HG03354 (cell line): ENCODE measurements at regions not wholly inside any gene's neighbourhood (a gene's known extent, or its start where the extent isn't known, plus 50 kb on each side); places are given as distances from the start of the nearest gene placed in this dataset.

ENCODE experiments used
- ATAC-seq: cut with Tn5 transposase; IDR thresholded peaks from one replicate; pipeline ENCODE4 v1.9.1; 2021; ENCODE audit warnings: mild to moderate bottlenecking; ENCODE audit not compliant: unreplicated experiment, poor library complexity, severe bottlenecking

DNA sequence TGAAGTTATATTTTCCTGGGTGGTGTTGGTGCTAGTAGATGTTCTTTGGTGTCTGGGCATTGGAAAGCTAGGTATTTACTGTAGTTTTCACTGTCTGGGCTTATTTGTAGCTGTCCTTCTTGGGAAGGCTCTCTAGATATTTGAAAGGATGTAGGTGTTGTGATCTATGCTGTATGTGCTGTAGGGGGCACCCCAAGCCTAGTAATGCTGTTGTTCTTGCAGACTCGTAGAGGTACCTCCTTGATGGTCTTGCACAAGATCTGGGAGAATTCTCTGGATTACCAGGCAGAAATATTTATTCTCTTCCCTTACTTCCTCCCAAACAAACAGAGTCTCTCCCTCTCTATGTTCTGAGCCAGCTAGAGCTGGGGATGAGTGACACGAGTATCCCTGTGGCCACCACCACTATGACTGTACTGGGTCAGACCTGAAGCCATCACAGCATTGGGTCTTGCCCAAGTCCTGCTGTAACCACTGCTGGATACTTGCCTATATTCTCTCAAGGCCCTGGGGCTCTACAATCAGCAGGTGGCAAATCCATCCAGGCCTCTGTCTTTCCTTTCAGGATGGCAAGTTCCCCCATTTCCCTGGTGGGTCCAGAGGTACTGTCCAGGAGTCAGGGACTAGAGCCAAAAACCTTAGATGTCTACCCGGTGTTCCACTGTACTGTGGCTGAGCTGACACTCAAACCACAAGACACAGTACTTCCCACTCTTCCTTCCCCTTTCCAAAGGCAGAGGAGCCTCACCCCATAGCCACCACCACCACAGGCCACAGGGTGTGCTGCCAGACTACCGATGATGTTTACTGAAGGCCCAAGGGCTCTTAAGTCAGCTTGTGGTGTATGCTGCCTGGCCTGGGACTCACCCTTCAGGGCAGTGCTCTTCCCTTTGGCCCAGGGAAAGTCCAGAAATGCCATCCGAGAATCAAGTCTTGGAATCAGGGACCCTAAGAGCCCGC lies 195.2 kb upstream of the DPPA4 start:
- no peak for ATAC-seq

DNA sequence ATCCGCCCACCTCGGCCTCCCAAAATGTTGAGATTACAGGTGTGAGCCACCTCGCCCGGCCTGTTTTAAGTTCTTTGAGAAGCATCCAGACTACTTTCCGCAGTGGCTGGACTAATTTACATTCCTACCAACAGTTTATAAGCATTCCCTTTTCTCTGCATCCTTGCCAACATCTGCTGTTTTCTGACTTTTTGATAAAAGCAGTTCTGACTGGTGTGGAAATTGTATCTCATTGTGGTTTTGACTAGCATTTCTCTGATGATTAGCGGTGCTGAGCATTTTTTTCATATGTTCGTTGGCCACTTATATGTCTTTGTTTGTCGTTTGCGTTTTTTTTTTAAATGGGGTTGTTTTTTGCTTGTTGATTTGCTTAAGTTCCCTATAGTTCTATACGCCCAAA lies 208.4 kb upstream of the DPPA4 start:
- ATAC-seq: no peak

DNA sequence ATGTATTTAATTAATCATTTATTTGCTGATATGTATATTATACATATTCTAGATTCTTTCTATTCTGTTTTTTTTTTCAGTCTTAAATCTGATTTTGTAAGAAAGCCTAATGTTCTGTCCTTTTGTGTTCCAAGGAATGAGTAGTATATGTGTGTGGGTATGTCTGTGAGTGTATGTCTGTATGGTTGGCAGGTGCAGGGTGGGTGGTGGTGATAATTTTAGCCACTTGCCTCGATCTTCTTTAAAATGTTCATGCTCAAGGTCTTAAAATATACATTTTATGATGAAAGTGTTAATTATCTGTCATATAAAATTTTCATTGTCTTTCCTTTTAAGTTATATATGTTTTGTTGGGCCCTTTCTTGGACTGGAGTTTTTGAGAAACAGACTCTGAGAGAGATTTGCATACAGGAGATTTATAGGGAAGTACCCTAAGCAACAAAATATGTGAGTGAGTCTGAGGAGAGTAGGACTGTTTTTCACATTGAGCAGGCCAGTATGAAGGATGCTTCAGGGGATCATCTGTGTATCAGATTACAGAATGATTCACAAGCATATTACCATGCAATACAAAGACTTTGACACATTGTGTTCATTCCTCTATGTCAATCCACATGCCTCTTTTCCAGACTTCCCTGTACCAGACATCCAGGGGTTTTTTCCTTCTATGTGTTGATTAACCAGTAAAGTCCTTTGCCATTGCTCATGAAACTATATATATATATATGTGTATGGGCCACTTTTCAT lies 211.0 kb upstream of the DPPA4 start:
- no peak for ATAC-seq

DNA sequence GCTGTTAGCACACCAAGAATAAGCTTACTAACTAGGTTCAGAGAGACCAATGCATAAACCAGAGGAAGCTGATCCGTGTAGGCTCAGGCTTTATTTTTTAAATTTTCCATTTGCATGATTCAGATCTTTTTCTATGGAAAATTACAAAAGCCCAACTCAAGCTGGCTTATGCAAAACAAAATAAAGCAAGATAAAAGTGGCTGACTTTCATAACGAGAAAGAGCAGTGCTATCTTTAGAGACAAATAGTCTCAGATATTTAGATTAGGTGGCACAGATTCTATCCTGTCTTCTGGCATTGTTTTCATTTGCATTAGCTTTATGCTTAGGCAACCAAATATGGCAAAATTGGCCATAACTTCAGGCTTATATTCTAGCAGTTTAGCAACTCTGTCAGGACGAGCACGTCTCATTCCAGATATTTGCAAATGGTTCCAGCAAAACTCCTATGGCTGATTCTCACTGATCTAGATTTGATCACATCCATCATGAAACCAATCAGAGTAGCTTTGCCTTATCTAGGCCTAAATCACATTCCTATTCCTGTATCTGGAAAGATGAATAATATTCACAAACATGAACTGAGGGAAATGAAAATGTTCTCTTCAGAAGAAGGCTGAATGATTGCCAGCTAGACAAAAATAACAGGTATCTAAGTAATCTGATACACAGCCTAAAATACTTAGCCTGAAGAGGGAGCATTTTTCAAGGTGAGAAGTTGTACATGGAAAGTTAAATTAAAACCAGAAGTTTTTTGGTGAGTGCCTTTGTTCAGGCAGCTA lies 216.4 kb upstream of the DPPA4 start:
- ATAC-seq: no peak

DNA sequence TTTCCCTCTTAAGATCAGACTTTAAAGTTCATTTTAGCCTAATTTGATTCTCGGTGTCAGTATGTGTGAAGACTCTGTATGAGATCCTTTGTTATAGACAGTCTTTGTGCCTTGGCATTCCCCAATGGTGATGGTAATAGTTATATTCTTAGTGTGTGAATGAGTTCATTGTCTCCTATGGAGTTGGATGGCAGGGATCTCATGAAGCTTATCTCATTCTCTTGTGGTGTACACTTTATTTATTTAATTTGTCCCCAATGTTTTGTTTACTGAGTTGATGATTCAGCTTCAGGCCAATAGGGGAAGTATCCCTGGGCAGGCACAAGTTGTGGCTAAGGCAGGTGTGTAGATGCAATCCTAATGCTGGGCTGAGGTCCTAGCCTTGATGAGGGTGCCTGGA lies 222.0 kb upstream of the DPPA4 start:
- no peak for ATAC-seq

DNA sequence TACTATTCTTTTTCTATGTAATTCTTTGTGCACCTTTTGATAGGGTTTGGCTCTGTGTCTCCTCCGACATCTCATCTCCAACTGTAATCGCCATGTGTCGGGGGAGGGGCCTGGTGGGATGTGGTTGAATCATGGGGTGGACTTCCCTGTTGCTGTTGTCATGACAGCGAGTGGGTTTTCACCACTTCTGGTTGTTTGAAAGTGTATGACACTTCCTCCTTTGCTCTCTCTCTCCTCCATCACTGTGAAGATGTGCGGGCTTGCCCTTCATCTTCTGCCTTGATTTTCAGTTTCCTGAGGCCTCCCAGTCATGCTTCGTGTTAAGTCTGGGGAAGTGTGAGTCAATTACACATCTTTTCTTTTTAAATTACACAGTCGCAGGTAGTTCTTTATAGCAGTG lies 225.8 kb upstream of the DPPA4 start:
- no peak for ATAC-seq

DNA sequence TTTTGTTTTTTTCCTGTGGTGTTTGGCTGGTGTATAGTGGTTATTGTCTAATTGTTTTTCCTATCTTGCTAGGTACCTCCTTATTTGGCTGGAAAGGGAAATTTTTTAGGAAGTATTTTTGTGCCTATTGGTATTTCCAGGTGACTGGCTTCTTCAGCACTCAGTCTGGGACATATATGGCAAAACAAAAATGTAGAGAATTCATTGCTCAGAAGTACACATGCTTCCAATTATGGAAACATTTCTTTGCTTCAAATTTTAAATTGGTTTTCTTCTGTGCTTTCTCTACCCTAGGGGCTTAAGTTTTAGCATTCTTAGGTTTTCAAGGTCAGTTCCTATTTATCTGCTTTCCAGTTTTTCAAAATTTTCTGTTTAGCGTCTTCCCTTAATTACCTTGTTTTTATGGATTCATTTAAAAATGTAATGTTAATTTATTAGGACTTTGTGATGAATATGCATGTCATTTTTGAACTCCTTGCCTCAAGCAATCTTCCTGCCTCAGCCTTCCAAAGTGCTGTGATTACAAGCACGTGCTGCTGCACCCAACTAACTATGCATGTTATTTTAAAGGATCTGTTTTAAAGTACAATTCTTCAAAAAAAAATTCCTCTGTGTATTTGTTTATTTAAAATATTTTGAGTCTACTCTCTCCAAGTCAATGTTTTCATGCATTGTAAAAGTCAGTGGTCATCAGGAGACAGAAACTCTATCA lies 231.9 kb upstream of the DPPA4 start:
- ATAC-seq: no peak

DNA sequence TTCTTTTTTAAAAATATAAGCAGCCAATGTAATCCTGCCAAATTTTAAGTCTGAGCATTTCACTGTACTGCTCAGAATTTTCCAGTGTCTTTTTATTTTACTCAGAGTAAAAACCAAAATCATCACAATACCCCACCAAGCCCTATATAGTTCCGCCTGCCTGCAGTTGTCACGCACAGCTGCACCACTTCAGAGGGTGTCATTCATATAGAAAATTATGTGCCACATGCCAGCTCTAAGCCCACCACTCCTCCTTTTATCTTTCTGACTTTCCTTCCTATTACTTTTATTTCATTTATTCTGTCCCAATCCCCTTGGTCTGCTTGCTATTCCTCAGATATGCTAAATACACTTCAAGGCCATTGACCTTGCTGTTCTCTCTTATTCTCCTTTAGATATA lies 233.1 kb upstream of the DPPA4 start:
- ATAC-seq: no peak

DNA sequence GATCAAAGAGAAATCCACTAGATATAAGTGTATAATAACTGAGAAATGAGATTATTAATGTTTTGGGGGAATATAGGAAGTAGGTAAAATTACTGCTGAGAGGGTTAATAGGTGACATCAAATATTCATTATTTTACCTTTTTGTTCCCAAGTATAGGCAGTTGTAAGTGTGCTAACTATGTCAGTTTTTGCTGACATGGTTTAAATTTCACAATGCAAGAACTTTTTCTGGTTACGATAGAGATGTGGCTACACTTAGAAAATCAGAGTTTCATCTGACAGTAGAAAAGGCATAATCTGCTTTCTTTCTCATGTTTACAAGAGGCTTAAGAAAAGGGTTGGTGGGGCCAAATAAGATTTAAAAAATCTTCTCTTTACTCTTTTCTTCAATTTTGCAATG lies 235.0 kb upstream of the DPPA4 start:
- no peak for ATAC-seq

DNA sequence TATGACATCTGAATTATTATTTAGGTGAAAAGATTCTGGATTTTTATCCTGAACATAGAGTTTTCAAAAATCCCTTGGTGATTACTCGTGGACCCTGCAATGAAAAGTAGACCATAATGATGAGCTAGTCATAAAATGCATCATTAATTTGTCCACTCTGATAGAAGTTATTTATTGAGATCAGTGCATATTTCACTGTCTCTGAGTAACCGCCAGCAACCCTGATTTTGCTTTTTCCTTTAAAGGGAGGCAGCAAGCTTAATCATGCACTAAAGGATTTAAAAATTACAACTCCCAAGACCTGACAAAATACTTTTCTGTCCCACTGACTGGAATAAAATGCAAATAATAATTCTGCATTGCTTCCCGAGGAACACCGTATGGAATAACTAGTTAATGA lies 259.6 kb upstream of the DPPA4 start:
- no peak for ATAC-seq

DNA sequence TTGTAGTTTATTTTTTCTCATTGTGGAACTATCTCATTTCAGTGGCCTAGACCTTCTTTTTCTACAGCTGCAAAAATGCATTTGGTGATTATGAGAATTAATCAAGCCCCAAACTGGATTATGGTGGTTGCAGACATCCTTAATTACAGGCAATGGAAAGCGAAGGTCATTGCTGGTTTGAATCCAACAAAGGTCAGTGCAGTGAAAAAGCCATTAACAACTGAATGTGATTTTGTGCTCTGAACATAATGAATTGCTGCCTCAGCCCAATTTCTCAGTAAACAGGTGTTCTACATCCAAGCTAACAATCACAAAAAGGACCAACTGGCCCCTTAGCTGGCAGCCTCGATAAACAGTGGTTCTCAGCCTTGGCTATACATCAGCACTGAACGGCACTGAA lies 260.1 kb upstream of the DPPA4 start:
- ATAC-seq: no peak

DNA sequence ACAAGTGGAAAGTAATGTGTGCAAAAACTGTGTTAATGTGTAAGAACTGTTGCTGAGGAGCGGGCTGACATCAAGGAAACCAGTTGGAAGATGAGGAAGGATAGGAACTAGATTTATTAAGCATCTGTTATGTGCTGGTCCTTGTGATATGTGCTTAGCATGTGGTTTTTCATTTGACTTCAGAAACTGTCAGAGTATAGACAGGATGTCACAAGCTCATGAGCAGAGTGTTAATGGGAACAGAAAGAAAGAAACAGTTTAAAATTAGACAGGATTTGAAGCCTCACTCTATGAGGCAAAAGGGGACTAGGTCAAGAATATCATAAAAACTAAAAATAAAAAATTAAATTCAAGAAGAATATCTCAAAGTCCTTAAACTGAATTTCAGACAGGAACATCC lies 270.6 kb upstream of the DPPA4 start:
- no peak for ATAC-seq

DNA sequence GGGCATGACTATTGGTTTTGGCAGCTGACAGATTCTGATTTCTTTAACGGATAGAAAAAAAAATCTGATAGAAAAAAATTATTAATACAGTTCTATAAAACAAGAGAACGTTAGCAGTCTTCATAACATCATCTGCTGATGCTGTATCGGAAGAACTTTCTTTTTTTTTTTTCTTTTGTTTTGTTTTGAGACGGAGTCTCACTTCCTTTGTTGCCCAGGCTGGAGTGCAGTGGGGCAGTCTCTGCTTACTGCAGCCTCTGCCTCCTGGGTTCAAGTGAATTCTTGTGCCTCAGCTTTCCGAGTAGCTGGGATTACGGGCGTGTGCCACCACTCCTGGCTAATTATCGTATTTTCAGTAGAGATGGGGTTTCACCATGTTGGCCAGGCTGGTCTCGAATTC lies 271.2 kb upstream of the DPPA4 start:
- ATAC-seq: no peak

DNA sequence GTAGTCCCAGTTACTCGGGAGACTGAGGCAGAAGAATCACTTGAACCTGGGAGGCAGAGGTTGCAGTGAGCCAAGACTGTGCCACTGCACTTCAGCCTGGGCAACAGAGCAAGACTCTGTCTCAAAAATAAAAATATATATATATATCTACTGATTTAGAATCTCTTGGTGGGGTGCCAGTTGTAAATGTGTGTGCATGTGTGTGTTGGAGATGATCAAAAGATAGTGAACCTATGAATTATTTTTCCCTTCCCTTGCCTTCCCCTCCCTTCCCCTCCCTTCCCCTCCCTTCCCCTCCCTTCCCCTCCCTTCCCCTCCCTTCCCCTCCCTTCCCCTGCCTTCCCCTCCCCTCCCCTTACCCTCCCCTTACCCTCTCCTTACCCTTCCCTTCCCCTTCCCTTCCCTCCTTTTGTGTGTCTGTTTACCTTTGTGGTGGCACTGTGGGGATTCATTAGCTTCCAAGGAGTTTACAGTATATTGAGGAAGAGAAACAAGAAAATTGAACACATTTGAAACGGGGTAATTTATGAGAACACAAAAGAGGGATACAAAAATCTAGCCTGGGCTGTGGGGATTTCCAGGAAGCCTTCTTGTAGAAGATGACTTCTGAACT lies 281.5 kb upstream of the DPPA4 start:
- ATAC-seq: no peak

DNA sequence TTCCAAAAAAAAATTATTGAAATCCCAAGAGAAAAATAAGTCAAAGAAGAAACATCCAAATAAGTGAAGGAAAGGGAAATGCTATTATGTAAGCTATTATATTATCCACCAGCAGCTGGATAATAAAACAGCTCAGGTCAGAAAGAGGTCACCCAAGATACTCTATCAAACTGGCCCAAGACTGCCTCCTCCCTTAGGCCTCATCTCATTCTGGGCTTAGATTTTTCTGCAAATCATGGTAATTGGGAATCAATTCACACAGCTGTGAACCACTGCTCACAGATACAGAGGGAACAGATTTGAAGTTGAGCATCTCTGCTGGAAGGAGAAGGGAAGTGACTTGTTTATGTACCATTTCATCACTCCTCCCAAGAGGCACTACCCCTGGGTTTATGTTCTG lies 294.6 kb upstream of the DPPA4 start:
- ATAC-seq: no peak

DNA sequence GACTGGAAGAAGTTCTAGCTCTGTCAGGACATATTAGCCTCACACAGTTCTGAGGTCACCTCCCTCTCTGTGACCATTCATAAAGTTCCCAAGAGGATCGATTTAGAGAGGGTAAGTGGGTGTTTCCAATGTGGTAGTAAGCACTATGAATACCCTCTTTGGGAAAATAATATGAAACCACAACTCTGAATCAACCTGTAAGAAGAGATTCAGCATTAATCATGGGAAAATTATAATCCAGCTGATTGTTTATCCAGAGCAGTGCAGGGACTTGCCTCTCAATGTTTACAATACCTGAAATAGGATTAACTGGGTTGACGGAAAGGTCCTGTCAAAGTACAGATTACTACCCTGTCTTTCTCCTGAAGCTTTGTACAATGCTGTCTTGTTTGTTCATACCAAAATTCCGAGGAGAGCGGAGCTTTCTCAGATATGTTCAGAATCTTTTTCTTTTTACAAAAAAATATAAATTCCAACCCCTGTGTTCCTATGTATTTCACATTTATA lies 302.9 kb upstream of the DPPA4 start:
- ATAC-seq: no peak

DNA sequence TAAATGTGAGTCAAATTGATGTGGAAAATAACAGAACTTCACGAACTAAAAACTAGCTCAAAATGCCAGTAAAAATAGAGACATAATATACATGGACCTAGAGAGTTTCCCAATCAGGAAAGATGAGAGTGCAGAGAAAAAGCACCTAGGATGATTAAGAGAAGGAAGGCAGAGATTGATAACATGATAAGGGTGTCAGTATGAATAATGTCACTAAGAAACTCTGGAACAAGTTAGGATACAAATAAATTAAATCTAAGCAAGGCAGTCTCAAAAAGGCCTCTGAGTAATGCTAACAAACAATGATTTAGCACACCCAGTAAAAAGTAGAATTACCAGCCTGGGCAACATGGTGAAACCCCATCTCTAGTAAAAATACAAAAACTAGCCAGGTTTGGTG lies 304.7 kb upstream of the DPPA4 start:
- no peak for ATAC-seq

DNA sequence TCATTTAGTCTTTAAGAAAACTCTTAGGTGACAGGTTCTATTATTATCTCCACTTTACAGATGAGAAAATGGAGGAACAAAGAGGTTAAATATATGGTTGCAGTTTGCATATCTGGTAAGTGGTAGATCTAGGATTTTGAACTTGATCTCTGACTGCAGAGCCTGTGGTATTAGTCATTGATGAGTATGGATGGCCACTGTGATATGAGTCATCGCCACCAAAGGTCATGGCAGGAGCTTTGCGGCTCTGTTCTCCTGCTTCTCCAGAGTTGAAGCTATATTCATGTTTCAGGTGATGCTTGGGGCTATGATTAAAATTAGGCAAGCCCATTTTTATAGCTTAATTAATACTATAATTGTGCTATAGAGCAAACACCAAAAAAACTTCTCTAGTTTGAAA lies 306.2 kb upstream of the DPPA4 start:
- ATAC-seq: no peak

DNA sequence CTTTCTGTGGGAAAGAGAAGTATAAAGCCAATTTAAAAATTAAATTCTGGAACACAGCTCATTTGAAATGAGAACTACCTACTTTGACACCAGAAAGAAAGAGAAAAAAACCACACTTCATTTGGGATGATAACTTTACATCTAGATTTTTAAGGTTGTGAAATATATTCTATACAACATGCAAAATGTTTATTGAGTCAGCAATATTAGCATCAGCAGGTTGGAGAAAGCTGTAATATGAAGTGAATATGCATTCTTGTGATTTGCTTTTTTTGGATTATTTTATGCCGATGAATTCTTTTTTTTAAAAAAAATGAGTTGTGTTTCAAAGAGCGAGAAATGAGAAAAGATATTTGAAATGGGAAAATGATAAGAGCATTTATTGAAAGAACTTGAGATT lies 307.0 kb upstream of the DPPA4 start:
- ATAC-seq: no peak
